ENCODE measurements at regions not wholly inside any gene's neighbourhood (a gene's known extent, or its start where the extent isn't known, plus 50 kb on each side); places are given as distances from the start of the nearest gene placed in this dataset.

DNA sequence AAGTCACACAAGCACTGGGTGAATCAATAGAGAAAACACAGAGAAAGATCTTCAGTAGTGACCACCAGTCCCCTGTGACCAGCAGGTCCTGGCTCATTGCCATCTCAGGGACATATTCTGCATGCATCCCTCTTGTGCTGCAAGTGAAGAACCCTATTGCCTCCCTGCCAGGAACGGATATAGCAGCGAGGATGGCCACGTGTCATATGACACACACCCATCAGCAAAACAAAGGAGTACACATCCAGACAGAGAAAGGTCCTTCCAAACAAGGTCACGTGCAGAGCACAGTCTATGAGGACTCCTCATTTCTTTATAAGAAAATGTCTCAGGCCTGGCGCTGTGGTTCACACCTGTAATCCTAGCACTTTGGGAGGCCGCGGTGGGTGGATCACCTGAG, 638.4 kb downstream of the FLRT2 start:
- no peak for TF ChIP-seq EZH2 (IDR thresholded peaks at IDR 0.05; ENCODE audit: insufficient read depth, low read length)
- TF ChIP-seq, protein P1, sequence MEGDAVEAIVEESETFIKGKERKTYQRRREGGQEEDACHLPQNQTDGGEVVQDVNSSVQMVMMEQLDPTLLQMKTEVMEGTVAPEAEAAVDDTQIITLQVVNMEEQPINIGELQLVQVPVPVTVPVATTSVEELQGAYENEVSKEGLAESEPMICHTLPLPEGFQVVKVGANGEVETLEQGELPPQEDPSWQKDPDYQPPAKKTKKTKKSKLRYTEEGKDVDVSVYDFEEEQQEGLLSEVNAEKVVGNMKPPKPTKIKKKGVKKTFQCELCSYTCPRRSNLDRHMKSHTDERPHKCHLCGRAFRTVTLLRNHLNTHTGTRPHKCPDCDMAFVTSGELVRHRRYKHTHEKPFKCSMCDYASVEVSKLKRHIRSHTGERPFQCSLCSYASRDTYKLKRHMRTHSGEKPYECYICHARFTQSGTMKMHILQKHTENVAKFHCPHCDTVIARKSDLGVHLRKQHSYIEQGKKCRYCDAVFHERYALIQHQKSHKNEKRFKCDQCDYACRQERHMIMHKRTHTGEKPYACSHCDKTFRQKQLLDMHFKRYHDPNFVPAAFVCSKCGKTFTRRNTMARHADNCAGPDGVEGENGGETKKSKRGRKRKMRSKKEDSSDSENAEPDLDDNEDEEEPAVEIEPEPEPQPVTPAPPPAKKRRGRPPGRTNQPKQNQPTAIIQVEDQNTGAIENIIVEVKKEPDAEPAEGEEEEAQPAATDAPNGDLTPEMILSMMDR (IDR thresholded peaks at IDR 0.05; ENCODE audit: insufficient read depth, low read depth, low read length) = no peak
- FAIRE-seq = no peak
- no peaks in the 10 kb centered on the region for H3K27me3 ChIP-seq (ENCODE audit: insufficient read depth, low read length)

DNA sequence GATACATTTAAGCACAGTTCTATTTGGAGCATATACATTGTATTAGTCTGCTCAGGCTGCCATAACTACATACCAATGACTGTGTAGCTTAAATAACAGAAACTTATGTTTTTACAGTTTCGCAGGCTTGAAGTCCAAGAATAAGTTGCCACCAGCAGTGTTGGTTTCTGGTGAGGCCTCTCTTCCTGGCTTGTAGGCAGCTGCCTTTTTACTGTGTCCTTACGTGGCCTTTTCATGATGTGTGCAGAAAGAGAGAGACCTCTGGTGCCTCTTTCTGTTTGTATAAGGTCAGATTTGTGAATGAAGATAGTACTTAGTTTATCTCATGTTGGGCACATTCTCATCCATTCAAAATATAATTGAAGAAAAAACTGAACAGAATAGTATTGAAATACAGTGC, 636.6 kb downstream of the FLRT2 start:
- no peak overlapping the region for H3K9ac ChIP-seq (ENCODE audit: low read length)
- H3K27ac Mint-ChIP-seq (ENCODE audit: unreplicated experiment) = no peak overlapping the region
- no peak overlapping the region for H2AFZ ChIP-seq (ENCODE audit: low read depth, low read length)
- no peaks in the 10 kb centered on the region for H3K4me1 Mint-ChIP-seq (ENCODE audit: low read depth, unreplicated experiment)
- H3K4me3 Mint-ChIP-seq (ENCODE audit: unreplicated experiment) = no peak overlapping the region
- no peaks in the 10 kb centered on the region for H3K4me1 ChIP-seq (ENCODE audit: insufficient read depth, low read length)
- no peaks in the 10 kb centered on the region for H3K9me3 Mint-ChIP-seq (ENCODE audit: unreplicated experiment)
- no peak overlapping the region for H3K4me3 ChIP-seq (ENCODE audit: insufficient read depth, low read depth, low read length)
- no peaks in the 10 kb centered on the region for H3K36me3 Mint-ChIP-seq (ENCODE audit: low read depth, unreplicated experiment)
- H3K27me3 Mint-ChIP-seq (ENCODE audit: low read depth, unreplicated experiment) = no peaks in the 10 kb centered on the region
- H4K20me1 ChIP-seq (ENCODE audit: insufficient read depth, low read length) = no peaks in the 10 kb centered on the region
- no peak overlapping the region for H3K27ac ChIP-seq (ENCODE audit: low read depth, low read length)
- no peaks in the 10 kb centered on the region for H3K79me2 ChIP-seq (ENCODE audit: insufficient read depth, low read length)
- no peak for DNase-seq (ENCODE audit: low read depth)
- H3K9me3 ChIP-seq (ENCODE audit: insufficient read depth, low read depth, low read length) = no peaks in the 10 kb centered on the region
- no peaks in the 10 kb centered on the region for H3K36me3 ChIP-seq (ENCODE audit: insufficient read depth, low read length)
- no peaks in the 10 kb centered on the region for H3K27me3 ChIP-seq (ENCODE audit: insufficient read depth, low read length)
- no peak overlapping the region for H3K4me2 ChIP-seq (ENCODE audit: low read length)
- FAIRE-seq = no peak
- TF ChIP-seq EZH2 (IDR thresholded peaks at IDR 0.05; ENCODE audit: insufficient read depth, low read length) = no peak
- TF ChIP-seq, protein P1 (IDR thresholded peaks at IDR 0.05; ENCODE audit: insufficient read depth, low read depth, low read length) = no peak

More for the DNA sequence above, 638.4 kb downstream of the FLRT2 start:
- H3K9me3 ChIP-seq (ENCODE audit: insufficient read depth, low read depth, low read length) = no peaks in the 10 kb centered on the region
- no peaks in the 10 kb centered on the region for H4K20me1 ChIP-seq (ENCODE audit: insufficient read depth, low read length)
- no peaks in the 10 kb centered on the region for H3K27me3 Mint-ChIP-seq (ENCODE audit: low read depth, unreplicated experiment)
- no peak overlapping the region for H3K27ac ChIP-seq (ENCODE audit: low read depth, low read length)
- H3K9ac ChIP-seq (ENCODE audit: low read length) = no peak overlapping the region
- H3K4me2 ChIP-seq (ENCODE audit: low read length) = no peak overlapping the region
- H3K79me2 ChIP-seq (ENCODE audit: insufficient read depth, low read length) = no peaks in the 10 kb centered on the region
- no peak overlapping the region for H3K4me3 Mint-ChIP-seq (ENCODE audit: unreplicated experiment)
- no peaks in the 10 kb centered on the region for H3K4me1 ChIP-seq (ENCODE audit: insufficient read depth, low read length)
- H3K36me3 ChIP-seq (ENCODE audit: insufficient read depth, low read length) = no peaks in the 10 kb centered on the region
- H3K9me3 Mint-ChIP-seq (ENCODE audit: unreplicated experiment) = no peaks in the 10 kb centered on the region
- H2AFZ ChIP-seq (ENCODE audit: low read depth, low read length) = no peak overlapping the region
- DNase-seq (ENCODE audit: low read depth) = no peak
- H3K27ac Mint-ChIP-seq (ENCODE audit: unreplicated experiment) = no peak overlapping the region
- H3K36me3 Mint-ChIP-seq (ENCODE audit: low read depth, unreplicated experiment) = no peaks in the 10 kb centered on the region
- H3K4me1 Mint-ChIP-seq (ENCODE audit: low read depth, unreplicated experiment) = no peaks in the 10 kb centered on the region
- H3K4me3 ChIP-seq (ENCODE audit: insufficient read depth, low read depth, low read length) = no peak overlapping the region

DNA sequence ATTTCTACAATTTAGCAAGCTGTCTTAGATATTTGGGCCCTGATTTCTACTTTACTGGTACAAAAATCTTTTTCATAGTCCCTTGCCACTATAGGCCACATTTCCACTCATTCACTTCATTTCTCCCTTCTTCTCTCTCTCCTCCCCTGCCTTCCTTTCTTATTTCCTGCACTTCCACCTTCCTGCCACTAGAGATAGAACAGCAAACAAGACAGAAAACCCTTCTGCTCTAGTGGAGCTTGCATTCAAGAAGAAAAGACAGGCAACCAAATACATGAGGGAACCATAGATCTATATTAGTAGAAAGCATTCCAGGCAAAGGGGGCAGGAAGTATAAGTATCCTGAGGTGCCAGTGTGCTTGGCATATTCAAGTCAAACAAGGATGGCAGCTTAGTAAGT, 623.5 kb downstream of the FLRT2 start:
- Histone ChIP-seq H3K9me3 (ENCODE audit: insufficient read depth, low read depth, low read length) (no peaks in the 10 kb centered on the region), H3K27ac (ENCODE audit: low read depth, low read length) (no peak overlapping the region), H2AFZ (ENCODE audit: low read depth, low read length) (no peak overlapping the region), H3K27me3 (ENCODE audit: insufficient read depth, low read length) (no peaks in the 10 kb centered on the region), H3K36me3 (ENCODE audit: insufficient read depth, low read length) (no peaks in the 10 kb centered on the region), H3K4me2 (ENCODE audit: low read length) (no peak overlapping the region), H3K79me2 (ENCODE audit: insufficient read depth, low read length) (no peaks in the 10 kb centered on the region), H3K4me1 (ENCODE audit: insufficient read depth, low read length) (no peaks in the 10 kb centered on the region), H4K20me1 (ENCODE audit: insufficient read depth, low read length) (no peaks in the 10 kb centered on the region), H3K9ac (ENCODE audit: low read length) (no peak overlapping the region), H3K4me3 (ENCODE audit: insufficient read depth, low read depth, low read length) (no peak overlapping the region)
- Mint-ChIP-seq H3K4me3 (ENCODE audit: unreplicated experiment) (no peak overlapping the region), H3K36me3 (ENCODE audit: low read depth, unreplicated experiment) (no peaks in the 10 kb centered on the region), H3K27ac (ENCODE audit: unreplicated experiment) (no peak overlapping the region), H3K9me3 (ENCODE audit: unreplicated experiment) (no peaks in the 10 kb centered on the region), H3K4me1 (ENCODE audit: low read depth, unreplicated experiment) (no peaks in the 10 kb centered on the region), H3K27me3 (ENCODE audit: low read depth, unreplicated experiment) (no peaks in the 10 kb centered on the region)
- DNase-seq (ENCODE audit: low read depth) = no peak
- no peak for FAIRE-seq
- no peak for TF ChIP-seq EZH2 (IDR thresholded peaks at IDR 0.05; ENCODE audit: insufficient read depth, low read length)
- TF ChIP-seq, protein P1 (IDR thresholded peaks at IDR 0.05; ENCODE audit: insufficient read depth, low read depth, low read length) = no peak
